NCI-H510A (cell line): ENCODE measurements at regions not wholly inside any gene's neighbourhood (a gene's known extent, or its start where the extent isn't known, plus 50 kb on each side); places are given as distances from the start of the nearest gene placed in this dataset.

ENCODE experiments used
- DNase-seq: peaks from one replicate; lab custom pipeline; 2025; lab: John Stamatoyannopoulos, UW

GRCh38 chrX:10813761-10814160 is 193.4 kb upstream of the MID1 start:
- DNase-seq = no peak

- DNase-seq = no peak
These were observed 198.3 kb upstream of the MID1 start for GRCh38 chrX:10818651-10819050.

GRCh38 chrX:10819973-10820372 is 199.6 kb upstream of the MID1 start:
- DNase-seq = no peak

GRCh38 chrX:10821293-10821692 is 200.9 kb upstream of the MID1 start:
- no peak for DNase-seq

- DNase-seq = no peak
These were observed 207.7 kb upstream of the MID1 start for GRCh38 chrX:10828036-10828435.

GRCh38 chrX:10828640-10829039 is 208.3 kb upstream of the MID1 start:
- DNase-seq = peak; percentile 25

GRCh38 chrX:10831716-10832502 is 211.5 kb upstream of the MID1 start:
- peak; percentile 3 for DNase-seq

GRCh38 chrX:10833299-10834169 is 213.1 kb upstream of the MID1 start:
- peak; percentile 18 for DNase-seq

- no peak for DNase-seq
These were observed 221.2 kb upstream of the MID1 start for GRCh38 chrX:10841579-10841978.

GRCh38 chrX:10842646-10843045 is 222.3 kb upstream of the MID1 start:
- no peak for DNase-seq

GRCh38 chrX:10847333-10847732 is 226.9 kb upstream of the MID1 start:
- DNase-seq = no peak

- DNase-seq = no peak
These were observed 231.4 kb upstream of the MID1 start for GRCh38 chrX:10851809-10852208.

GRCh38 chrX:10854594-10854993 is 234.2 kb upstream of the MID1 start:
- no peak for DNase-seq

- no peak for DNase-seq
These were observed 235.5 kb upstream of the MID1 start for GRCh38 chrX:10855845-10856244.

GRCh38 chrX:10856797-10857196 is 236.4 kb upstream of the MID1 start:
- no peak for DNase-seq

GRCh38 chrX:10859353-10859752 is 239.0 kb upstream of the MID1 start:
- DNase-seq = no peak

- DNase-seq = no peak
These were observed 235.1 kb upstream of the HCCS start for GRCh38 chrX:10875995-10876394.

- no peak for DNase-seq
These were observed 228.6 kb upstream of the HCCS start for GRCh38 chrX:10882484-10882883.

GRCh38 chrX:10884246-10884645 is 226.9 kb upstream of the HCCS start:
- DNase-seq = no peak

- DNase-seq = no peak
These were observed 218.4 kb upstream of the HCCS start for GRCh38 chrX:10892621-10893225.

GRCh38 chrX:10893366-10893765 is 217.8 kb upstream of the HCCS start:
- no peak for DNase-seq

GRCh38 chrX:10893976-10894375 is 217.2 kb upstream of the HCCS start:
- no peak for DNase-seq

- DNase-seq = no peak
These were observed 213.4 kb upstream of the HCCS start for GRCh38 chrX:10897768-10898167.
